Skin epidermis (tissue), 12 donors: ENCODE measurements at regions not wholly inside any gene's neighbourhood (a gene's known extent, or its start where the extent isn't known, plus 50 kb on each side); places are given as distances from the start of the nearest gene placed in this dataset.

Source experiments
- H3K27ac ChIP-seq, 21 experiments: fragments of 200-600 bp; sonication (generic) in 11 of 21; one replicate each; pipeline ENCODE4 v1.5.0; 2020; ENCODE audit warnings: mild to moderate bottlenecking in 3 of 21, inconsistent platforms in 2 of 21, moderate library complexity in 2 of 21
- H3K4me3 ChIP-seq, 7 experiments: fragments of 200-600 bp; sonication (generic) in 2 of 7; one replicate each; pipeline ENCODE4 v1.5.0; 2020; ENCODE audit warnings: inconsistent platforms in 2 of 7, mild to moderate bottlenecking in 2 of 7, moderate library complexity in 1 of 7

DNA sequence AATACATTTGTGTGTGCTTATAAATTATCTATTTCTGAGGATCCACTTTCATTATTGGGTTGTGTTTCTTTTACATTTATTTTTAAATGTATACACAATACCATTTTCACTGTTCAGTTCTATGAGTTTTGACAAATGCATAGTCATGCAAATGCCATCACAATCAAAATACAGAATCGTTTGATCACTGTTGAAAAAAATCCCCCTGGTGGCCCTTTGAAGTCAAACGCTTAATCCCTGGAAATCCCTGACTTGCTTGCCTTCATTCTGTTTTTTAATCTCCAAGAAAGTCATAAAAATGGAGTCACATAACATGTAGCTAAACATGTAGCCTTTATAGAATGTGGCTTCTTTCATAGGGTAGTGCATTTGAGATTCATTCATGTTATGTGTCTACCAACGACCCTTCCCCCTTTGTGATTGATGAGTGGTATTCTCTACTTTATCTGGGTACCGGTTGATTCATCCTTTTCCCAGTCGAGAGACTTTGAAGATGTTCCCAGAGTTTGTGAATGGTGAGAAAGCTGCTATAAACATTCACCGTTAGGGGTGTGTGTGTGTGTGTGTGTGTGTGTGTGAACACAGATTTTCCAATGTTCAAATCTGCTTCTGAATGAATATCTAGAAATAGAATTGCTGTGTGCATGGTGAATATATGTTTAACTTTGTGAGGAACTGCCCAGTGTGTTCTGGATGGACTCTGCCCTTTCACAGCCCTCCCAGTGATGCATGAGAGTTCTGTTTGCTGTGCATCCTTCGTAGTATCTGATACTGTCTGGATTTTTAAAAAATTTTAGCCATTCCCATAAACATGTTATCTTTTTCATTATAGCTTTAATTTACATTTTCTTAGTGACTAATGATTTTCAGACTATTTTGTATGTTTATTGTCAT, 173.6 kb downstream of the GALR1 start:
- H3K27ac ChIP-seq = no peak overlapping the region
- no peak overlapping the region for H3K4me3 ChIP-seq

GRCh38 chr18:77433076-77433475, 183.4 kb downstream of the GALR1 start:
- Histone ChIP-seq H3K27ac (no peak overlapping the region), H3K4me3 (no peak overlapping the region)

DNA sequence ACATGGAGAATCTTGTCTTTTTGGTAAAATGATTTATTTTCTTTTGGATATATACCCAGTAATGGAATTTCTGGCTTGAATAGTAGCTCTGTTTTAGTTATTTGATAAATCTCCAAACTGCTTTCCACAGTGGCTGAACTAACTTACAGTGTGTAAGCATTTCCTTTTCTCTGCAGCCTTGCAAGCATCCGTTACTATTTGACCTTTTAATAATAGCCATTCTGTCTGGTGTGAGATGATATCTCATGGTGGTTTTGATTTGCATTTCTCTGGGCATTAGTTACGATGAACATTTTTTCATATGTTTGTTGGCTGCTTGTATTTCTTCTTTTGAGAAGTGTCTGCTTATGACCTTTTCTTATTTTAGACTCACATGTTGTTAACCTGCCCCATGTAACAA, 190.2 kb downstream of the GALR1 start:
- Histone ChIP-seq H3K4me3 (no peak overlapping the region), H3K27ac (no peak overlapping the region)

GRCh38 chr18:77442393-77442792, 192.7 kb downstream of the GALR1 start:
- no peak overlapping the region for H3K27ac ChIP-seq
- H3K4me3 ChIP-seq = no peak overlapping the region

DNA sequence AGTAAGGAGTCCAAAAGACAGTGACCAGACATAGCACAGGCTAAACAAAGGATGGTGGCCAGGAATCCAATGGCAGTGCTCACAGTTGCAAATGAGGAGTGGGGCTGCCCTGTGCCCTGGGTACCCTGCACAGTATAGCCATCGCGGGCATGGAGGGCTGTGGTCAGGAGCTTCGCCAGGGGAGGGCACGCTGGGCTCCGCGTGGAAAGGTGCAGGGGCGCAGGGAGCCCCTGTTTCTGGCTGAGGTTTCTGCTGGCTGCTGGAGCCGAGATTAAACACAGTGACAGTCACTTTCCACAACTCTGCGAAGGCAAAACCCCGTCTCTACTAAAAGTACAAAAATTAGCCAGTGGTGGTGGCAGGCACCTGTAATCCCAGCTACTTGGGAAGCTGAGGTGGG, 194.7 kb downstream of the GALR1 start:
- H3K27ac ChIP-seq = no peak overlapping the region
- H3K4me3 ChIP-seq = no peak overlapping the region

GRCh38 chr18:77448046-77448445, 198.4 kb downstream of the GALR1 start:
- Histone ChIP-seq H3K4me3 (no peak overlapping the region), H3K27ac (no peak overlapping the region)

- Histone ChIP-seq H3K27ac (no peak overlapping the region), H3K4me3 (no peak overlapping the region)
These were observed 205.4 kb downstream of the GALR1 start for GRCh38 chr18:77455004-77455403.

DNA sequence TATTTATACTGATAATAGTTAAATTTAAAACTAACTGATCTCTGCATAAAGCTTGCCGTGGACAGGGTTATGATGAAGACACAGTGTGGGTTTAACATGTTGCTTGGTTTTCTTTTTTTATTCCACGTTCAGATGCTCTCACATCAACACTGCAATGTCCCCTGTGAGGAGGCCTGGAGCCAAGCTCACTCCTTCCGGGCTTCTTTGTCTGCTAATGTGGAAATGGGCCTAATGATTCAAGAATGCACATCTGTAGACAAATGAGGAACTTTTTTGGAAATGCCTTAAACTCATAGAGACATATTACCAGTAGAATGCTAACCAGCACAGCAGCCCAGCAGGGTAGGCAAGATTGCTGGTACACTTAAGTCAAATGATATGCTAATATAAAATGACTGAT, 208.0 kb downstream of the GALR1 start:
- no peak overlapping the region for H3K27ac ChIP-seq
- H3K4me3 ChIP-seq = no peak overlapping the region

GRCh38 chr18:77461062-77461688, 211.5 kb downstream of the GALR1 start:
- Histone ChIP-seq H3K27ac (no peak overlapping the region), H3K4me3 (no peak overlapping the region)

DNA sequence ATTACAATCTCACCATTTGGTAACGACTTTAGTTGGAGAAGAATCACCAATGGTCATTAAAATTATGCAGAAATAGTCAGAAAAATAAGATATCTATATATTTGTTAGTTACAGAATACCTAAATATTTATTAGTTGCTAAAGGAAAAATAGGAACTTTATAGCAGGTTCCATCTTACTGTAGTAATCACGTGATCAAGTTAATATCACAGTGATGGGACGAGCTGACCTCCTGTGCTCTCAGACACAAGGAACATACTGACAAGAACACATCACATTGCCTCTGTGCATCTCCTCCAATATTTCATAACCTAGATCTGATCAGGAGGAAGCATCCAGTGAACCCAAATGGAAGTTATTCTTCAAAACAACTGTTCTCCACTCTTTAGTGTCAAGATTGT, 215.3 kb downstream of the GALR1 start:
- no peak overlapping the region for H3K27ac ChIP-seq
- H3K4me3 ChIP-seq = no peak overlapping the region

- no peak overlapping the region for H3K27ac ChIP-seq
- H3K4me3 ChIP-seq = no peak overlapping the region
These were observed 217.2 kb downstream of the GALR1 start for GRCh38 chr18:77466890-77467289.

GRCh38 chr18:77469131-77469530, 219.5 kb downstream of the GALR1 start:
- H3K27ac ChIP-seq = no peak overlapping the region
- no peak overlapping the region for H3K4me3 ChIP-seq

DNA sequence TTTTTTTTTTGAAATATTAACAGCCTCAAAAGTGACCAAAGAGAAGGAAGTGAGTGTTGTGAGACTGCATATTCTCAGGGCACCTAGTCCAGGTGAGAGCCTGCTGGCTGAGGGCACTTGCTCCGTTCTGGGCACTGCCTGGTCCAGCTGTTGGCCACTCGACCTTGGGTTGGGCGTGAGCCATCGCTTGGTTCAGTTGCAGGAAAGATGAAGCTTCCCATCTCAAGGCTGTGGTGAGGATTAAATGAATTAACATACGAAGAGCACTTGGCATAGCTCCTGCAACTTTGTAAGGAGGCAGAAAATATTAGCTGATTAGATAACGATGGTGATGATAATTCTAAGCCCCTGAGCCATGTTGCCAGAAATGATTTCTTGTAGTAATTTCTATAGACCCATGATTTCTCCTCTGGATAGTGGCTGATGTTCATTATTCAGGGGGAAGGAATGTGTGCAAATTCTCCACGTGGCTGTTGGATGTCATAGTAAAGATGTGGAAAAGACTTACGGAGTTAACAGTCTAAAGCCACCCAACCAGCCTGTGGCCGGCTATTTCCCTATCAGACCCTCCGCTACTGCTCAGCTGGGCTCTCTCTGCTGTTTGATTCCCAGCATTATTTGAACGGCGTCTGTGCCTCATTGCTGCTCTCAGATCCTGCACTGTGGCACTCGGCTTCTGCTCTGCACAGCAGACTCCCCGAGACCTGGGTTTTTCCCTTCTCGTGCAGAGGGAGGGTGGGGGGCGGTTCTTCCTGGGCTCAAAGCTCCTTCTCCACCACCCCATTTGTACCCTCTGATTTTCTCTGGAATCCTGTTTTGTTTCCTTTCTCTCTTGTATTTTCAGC, 221.1 kb downstream of the GALR1 start:
- H3K27ac ChIP-seq = no peak overlapping the region
- H3K4me3 ChIP-seq = no peak overlapping the region

- Histone ChIP-seq H3K4me3 (no peak overlapping the region), H3K27ac (no peak overlapping the region)
These were observed 222.9 kb downstream of the GALR1 start for GRCh38 chr18:77472509-77472908.

DNA sequence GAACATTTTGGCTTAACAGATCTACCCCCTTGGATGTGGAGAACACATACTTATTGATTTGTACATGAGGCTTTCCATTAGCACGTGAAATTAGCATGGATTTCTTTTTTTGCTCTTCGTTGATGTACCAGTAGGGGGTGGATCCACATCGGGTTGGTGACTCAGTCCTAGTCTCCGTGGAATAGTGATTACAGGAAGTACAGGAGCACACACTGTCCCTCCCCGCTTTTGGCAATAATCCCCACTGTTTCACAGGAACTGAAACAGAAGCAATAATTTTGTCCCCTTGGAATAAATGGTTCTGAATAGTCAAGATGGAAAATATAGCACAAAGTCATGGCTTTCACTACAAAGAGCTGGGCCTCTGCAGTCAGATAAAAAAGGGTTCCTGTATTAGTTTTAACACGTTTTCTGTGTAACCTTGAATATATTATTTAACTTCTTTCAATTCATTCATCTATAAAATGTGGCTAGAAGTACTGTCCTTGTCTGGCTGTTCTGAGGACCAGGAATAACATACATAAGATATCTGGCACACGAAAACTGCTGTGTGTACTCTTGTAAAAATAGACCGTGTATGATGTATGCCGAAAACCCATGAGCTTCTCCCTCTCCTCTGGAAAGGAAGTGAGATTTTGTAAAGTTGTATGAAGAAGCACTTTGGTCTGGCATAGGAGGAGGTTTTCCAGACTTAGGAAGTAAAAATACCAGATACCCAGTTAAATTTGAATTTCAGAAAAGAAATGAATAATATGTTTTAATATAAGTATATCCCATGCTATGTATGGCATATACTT, 229.2 kb downstream of the GALR1 start:
- H3K4me3 ChIP-seq = no peak overlapping the region
- H3K27ac ChIP-seq = peak overlapping the region in 2 of 21 experiments; percentile 1 to 43

GRCh38 chr18:77481541-77481940, 231.9 kb downstream of the GALR1 start:
- no peak overlapping the region for H3K27ac ChIP-seq

GRCh38 chr18:77482190-77483085, 232.8 kb downstream of the GALR1 start:
- Histone ChIP-seq H3K4me3 (no peak overlapping the region), H3K27ac (no peak overlapping the region)

More at GRCh38 chr18:77481541-77481940, 231.9 kb downstream of the GALR1 start:
- no peak overlapping the region for H3K4me3 ChIP-seq

DNA sequence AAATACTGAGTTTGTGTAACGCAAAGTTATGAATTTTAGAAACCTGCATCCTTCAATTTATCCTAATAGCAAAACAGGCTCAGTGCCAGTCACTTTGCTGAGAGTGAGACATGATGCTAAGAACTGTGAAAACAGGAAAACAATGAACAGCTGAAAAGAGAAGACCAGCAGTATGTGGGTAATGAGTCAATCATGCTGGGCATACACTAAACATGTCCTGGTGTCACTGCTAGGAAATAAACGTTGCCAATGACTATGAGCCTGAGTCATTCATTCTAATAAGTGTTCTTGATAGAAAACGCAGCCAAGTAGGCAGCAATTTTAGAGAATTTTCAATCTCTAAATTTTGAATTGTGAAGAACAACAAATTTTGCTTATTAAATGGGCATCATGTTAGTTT, 237.3 kb downstream of the GALR1 start:
- no peak overlapping the region for H3K27ac ChIP-seq
- no peak overlapping the region for H3K4me3 ChIP-seq
